Activated CD4-positive, alpha-beta memory T cell treated with anti-CD3 and anti-CD28 coated beads, Interleukin-2, amount 10 ng/mL, durations not matched to agents 7 days and 5 days (primary cell): ENCODE measurements at regions not wholly inside any gene's neighbourhood (a gene's known extent, or its start where the extent isn't known, plus 50 kb on each side); places are given as distances from the start of the nearest gene placed in this dataset.

Experiments used
- CTCF ChIA-PET: fragments of 350-600 bp; sonication (Branson Sonifier 250); formaldehyde crosslinking; loops from one replicate; lab custom pipeline; 2021; ENCODE audit warnings: antibody characterized with exemption, inconsistent platforms; lab: Charles Lee
- POLR2A ChIA-PET: fragments of 350-600 bp; sonication (Branson Sonifier 250); formaldehyde crosslinking; loops from one replicate; lab custom pipeline; 2021; ENCODE audit warnings: antibody characterized with exemption; lab: Charles Lee
- DNase-seq: peaks from one replicate; pipeline ENCODE4 v3.0.0-alpha.2; 2020
- H3K27ac Mint-ChIP-seq: one replicate; pipeline ENCODE4 v1.8.0; 2021; ENCODE audit warnings: mild to moderate bottlenecking, mixed read lengths
- H3K27me3 Mint-ChIP-seq: one replicate; pipeline ENCODE4 v1.8.0; 2021; ENCODE audit warnings: mixed read lengths
- H3K36me3 Mint-ChIP-seq: one replicate; pipeline ENCODE4 v1.8.0; 2021; ENCODE audit warnings: low read depth, mixed read lengths
- H3K4me1 Mint-ChIP-seq: one replicate; pipeline ENCODE4 v1.8.0; 2021; ENCODE audit warnings: mixed read lengths
- H3K4me3 Mint-ChIP-seq: one replicate; pipeline ENCODE4 v1.8.0; 2021; ENCODE audit warnings: mild to moderate bottlenecking, mixed read lengths
- H3K9me3 Mint-ChIP-seq: one replicate; pipeline ENCODE4 v1.8.0; 2021; ENCODE audit warnings: mixed read lengths

DNA sequence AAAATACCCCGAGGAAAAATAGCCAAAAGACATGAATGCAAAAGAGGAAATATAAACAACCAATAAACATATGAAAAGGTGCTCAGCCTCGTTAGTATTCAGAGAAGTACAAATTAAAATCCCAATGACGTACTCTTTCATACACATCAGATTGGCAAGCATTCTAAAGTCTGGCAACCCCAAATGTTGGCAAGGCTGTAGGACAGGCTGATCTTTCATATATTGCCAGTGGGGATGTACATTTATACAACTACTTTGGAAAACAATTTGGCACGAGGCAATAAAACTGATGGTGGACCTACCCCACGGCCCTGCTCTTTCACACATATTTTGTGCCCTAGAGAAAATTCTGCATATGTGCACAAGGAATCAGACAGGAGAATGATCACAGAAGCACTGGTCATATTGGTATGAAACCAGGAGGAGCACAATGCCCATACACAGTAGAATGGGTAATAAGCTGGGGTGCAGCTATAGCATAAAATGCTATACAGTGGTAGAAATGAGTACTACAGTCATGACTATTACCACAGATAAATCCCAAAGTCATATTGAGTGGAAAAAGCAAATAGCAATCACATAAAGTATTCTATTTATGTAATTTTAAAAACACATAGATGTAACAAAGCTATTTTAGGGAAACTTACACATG lies 176.0 kb upstream of the SLC24A5 start:
- ChIA-PET POLR2A (no interaction called here), CTCF (no interaction called here)
- DNase-seq, result no peak
- Mint-ChIP-seq H3K4me1 (no peaks in the 10 kb centered on the region), H3K9me3 (no peaks in the 10 kb centered on the region), H3K36me3 (no peaks in the 10 kb centered on the region), H3K4me3 (no peak overlapping the region), H3K27ac (no peak overlapping the region), H3K27me3 (peaks cover 3% of the 10 kb centered on the region)

DNA sequence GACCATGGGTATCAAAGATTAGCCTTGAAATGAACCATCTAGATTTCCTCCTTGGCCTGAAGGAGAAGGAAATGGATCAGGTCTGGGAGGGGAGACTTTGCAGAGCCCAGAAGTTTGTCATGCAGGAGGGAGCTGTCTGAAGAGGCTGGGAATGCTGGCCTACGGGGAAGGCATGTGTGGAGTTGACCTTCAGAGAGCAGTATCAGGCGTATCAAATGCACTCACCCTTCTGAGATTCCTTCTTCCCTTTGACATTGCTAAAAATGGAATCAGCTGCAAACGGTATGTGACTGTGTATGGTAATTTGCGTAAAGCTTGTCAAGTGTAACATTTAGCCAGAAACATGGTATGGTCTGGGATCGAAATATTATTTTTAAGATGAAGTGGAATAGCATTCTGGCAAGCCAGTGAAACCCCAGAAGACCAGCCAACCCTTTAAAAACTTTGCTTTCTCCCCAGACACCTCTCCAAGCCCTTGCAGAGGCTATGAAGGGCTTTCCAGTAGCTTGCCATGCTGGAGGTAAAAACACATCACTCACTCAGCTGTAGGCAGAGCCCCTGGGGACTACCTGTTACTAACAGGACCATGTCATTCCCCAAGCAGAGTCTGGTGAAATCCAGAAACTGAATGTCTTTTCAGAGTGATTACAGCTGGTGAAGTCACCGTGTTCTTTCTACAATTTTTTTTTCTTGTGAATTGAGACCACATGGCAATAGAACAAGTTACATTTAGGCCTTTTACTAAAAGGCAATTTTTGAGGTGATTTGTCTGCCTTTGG lies 174.7 kb upstream of the SLC24A5 start:
- POLR2A ChIA-PET, result no interaction called here
- H3K4me1 Mint-ChIP-seq, result no peaks in the 10 kb centered on the region

DNA sequence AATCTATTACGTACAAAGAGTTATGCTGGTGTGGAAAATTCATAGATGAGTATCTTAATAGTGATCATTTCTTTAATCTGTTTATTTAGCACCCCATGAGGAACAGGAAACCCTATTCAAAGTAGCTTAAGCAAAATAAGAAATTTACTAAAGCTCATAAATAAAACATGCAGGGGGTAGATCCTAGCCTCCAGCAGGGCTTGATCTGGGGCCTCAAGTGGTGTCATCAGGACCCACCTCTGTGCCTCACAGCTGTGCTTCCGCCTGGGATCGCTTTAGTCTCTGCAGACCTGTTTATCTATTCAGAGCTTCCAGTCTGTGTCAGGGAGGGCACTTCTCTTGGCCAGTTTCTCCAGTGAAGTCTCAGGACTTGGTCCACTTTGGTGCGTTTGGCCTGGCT lies 171.0 kb upstream of the SLC24A5 start:
- CTCF ChIA-PET, result no interaction called here
- Mint-ChIP-seq H3K27ac (no peak overlapping the region), H3K9me3 (no peaks in the 10 kb centered on the region), H3K4me3 (no peak overlapping the region), H3K27me3 (peaks cover 15% of the 10 kb centered on the region), H3K4me1 (no peaks in the 10 kb centered on the region), H3K36me3 (no peaks in the 10 kb centered on the region)
- POLR2A ChIA-PET, result interaction anchor here (1.3 kb wide), 1 partner anchor 10 kb away, joined by 3 read pairs; no protein-coding TSS in a partner anchor
- no peak for DNase-seq

More for the DNA sequence above, 174.7 kb upstream of the SLC24A5 start:
- CTCF ChIA-PET, result no interaction called here
- Mint-ChIP-seq H3K36me3 (no peaks in the 10 kb centered on the region), H3K27me3 (peaks cover 5% of the 10 kb centered on the region), H3K4me3 (no peak overlapping the region), H3K27ac (no peak overlapping the region), H3K9me3 (no peaks in the 10 kb centered on the region)
- DNase-seq, result no peak

DNA sequence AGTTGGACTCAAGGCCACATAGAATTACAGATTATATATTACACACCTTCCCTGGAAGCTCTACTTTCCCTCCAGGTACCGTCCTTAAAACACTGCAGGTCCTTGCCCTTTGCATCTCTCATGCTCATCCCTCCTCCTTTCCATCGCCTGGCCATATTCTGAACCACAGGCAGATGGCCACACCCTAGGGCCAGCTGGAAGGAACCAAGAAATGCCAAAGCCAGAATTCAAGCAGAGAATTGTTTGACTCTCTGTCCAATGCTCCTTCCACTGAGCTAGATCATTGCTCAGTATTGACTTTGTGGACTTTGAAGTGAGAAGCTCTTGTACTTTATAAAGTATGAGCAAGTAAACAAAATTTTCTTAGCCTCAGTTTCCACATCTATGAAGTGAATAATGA lies 170.3 kb upstream of the SLC24A5 start:
- H3K36me3 Mint-ChIP-seq, result no peaks in the 10 kb centered on the region
- ChIA-PET POLR2A (interaction anchor here (1.3 kb wide), 1 partner anchor 9 kb away, joined by 3 read pairs; no protein-coding TSS in a partner anchor), CTCF (no interaction called here)
- DNase-seq, result no peak
- H3K4me3 Mint-ChIP-seq, result no peak overlapping the region
- H3K4me1 Mint-ChIP-seq, result no peaks in the 10 kb centered on the region
- H3K9me3 Mint-ChIP-seq, result no peaks in the 10 kb centered on the region
- H3K27me3 Mint-ChIP-seq, result peaks cover 15% of the 10 kb centered on the region
- H3K27ac Mint-ChIP-seq, result no peak overlapping the region

DNA sequence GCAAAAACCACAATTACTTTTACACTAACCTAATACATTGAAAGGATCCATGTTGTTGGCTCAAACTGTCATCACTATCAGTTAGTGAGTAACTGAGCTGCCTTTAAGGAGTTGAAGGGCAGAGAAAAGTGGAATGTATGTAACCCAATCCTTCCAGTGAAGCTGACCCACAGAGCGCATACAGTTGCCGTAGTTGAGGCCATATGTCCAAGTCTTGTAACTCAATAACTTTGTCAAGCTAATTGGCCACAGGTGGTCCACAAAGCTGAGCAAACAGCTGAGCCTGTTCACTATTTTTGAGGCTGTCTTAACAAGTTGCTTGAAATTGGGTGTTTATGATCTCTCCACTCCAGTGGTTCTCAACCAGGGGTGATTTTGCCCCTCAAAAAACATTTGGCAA lies 169.0 kb upstream of the SLC24A5 start:
- DNase-seq, result no peak
- Mint-ChIP-seq H3K4me3 (no peak overlapping the region), H3K27ac (no peak overlapping the region), H3K4me1 (no peaks in the 10 kb centered on the region), H3K9me3 (no peaks in the 10 kb centered on the region), H3K27me3 (peaks cover 23% of the 10 kb centered on the region), H3K36me3 (no peaks in the 10 kb centered on the region)
- CTCF ChIA-PET, result no interaction called here
- POLR2A ChIA-PET, result no interaction called here

DNA sequence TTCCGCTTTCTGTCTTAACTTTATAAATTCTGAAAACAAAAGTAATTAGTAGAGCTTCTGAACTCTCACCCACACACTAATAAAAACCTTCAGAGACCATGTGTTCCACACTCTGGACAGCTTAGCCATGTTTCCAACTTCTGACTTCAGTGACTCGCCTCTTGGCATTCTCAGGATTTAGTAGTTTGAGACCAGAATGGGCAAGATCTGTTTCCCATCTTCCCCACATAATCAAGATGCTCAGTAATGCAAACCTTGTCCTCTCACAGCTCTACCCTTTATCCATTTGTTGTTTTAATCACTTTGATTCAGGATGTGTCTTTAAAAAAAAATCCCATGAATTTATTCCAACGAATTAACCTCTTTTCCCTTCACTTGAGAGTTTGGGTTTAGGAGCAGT lies 166.6 kb upstream of the SLC24A5 start:
- ChIA-PET POLR2A (no interaction called here), CTCF (no interaction called here)
- H3K27me3 Mint-ChIP-seq, result peaks cover 30% of the 10 kb centered on the region
- no peak for DNase-seq
- H3K9me3 Mint-ChIP-seq, result peaks cover 4% of the 10 kb centered on the region
- no peak overlapping the region for H3K4me3 Mint-ChIP-seq
- H3K27ac Mint-ChIP-seq, result no peak overlapping the region
- H3K36me3 Mint-ChIP-seq, result no peaks in the 10 kb centered on the region
- no peaks in the 10 kb centered on the region for H3K4me1 Mint-ChIP-seq

DNA sequence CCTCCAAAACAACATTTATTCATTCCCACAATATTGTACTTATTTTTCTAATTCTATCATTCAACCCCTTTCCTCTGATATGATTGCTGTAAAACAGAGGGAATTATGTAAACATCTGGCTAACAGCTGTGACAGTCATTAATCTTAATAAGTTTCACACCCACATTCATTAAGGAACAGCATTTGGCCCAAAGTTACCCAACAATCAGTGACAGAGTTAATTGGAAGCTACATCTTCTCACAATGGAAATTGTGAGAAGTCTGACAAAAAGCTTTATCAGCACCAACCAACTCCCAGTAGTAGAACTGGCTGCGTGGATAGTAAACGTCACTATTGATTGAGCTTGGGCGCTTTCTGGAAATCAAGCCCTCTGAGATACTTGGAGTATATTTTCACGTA lies 165.8 kb upstream of the SLC24A5 start:
- ChIA-PET POLR2A (no interaction called here), CTCF (no interaction called here)
- Mint-ChIP-seq H3K4me1 (peaks cover 8% of the 10 kb centered on the region), H3K27me3 (peaks cover 28% of the 10 kb centered on the region), H3K36me3 (no peaks in the 10 kb centered on the region), H3K9me3 (peaks cover 4% of the 10 kb centered on the region), H3K4me3 (no peak overlapping the region), H3K27ac (no peak overlapping the region)
- DNase-seq, result no peak

DNA sequence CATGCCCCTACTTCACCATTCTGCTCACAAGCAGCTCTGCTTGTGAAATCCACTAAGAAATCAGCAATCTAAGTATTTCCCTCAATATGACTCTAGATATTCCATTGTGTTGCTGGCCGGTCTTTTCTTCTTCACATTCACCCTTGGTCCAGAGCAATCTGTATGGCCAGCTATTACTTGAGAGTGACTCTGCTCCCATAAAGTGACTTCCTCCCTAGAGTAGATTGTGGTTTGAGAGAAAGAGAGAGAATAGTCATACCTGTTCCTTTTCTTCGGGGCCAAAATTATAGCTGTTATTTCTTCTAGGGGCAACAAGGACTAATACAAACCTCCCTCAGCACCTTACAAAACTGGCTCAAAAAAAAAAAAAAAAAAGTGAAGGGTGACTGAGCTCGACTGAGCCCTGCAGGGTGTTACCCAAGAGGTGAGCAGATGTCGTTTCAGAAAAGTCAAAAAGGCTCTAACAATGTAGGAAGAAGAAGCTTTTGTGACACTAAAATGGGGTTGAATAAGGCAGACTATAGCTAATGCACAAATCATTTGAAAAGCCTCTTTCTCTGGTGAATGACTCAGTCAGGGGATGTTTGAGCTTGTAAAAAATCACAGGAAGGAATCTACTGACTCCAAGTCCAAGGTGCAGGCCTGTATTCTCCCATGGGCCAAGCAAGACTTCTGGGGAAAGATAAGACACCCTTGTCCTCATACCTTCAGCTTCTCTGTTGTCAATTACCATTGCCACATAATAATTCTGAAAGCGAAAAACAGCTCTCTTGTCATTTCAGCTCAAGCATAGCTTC lies 161.0 kb upstream of the SLC24A5 start:
- no peak overlapping the region for H3K27ac Mint-ChIP-seq
- no peaks in the 10 kb centered on the region for H3K36me3 Mint-ChIP-seq

DNA sequence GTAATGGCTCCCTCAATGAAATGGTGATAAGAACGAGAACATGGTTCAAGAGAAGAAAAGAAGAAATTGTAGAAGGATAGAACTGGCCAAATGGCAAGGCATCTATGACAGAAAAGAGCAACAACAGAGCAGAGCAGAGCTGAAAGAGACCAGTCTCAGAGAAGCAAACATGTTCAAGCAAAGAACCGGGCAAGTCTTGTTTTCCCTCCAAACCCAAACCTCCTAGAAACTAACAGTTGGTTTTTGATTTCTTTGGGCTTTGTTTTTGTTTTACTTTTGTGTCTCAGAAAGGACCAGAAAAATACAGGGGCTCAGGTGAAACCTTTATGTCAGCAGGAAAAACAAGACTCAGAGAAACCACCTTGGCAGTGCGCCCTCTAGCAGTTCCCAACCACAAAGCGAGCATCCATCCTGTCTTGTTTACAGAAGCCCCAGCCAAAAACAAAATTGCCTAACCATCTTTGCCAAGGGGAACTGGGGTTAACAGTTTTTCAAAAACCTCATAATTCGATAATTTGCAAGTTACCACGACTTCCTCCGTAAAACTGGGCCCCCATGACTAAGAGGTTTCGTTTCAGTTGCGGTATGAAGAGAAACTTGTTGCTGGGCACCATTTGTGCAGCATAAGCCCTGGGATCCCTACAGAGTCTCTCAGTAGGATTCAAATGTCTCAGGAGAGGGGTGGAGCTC lies 159.2 kb upstream of the SLC24A5 start:
- DNase-seq, result peak; percentile 50
- CTCF ChIA-PET, result no interaction called here
- POLR2A ChIA-PET, result no interaction called here
- Mint-ChIP-seq H3K4me1 (peaks cover 31% of the 10 kb centered on the region), H3K9me3 (peaks cover 4% of the 10 kb centered on the region), H3K36me3 (no peaks in the 10 kb centered on the region), H3K27ac (peak overlapping the region; percentile 77), H3K4me3 (peak overlapping the region; percentile 50), H3K27me3 (peaks cover 16% of the 10 kb centered on the region)

More for the DNA sequence above, 161.0 kb upstream of the SLC24A5 start:
- H3K4me1 Mint-ChIP-seq, result peaks cover 31% of the 10 kb centered on the region
- peaks cover 18% of the 10 kb centered on the region for H3K27me3 Mint-ChIP-seq
- ChIA-PET CTCF (interaction anchor here (1.1 kb wide), 1 partner anchor 28 kb away, joined by 3 read pairs; no protein-coding TSS in a partner anchor), POLR2A (interaction anchor here (1.4 kb wide), 1 partner anchor 10 kb away, joined by 3 read pairs; no protein-coding TSS in a partner anchor)
- H3K9me3 Mint-ChIP-seq, result peaks cover 4% of the 10 kb centered on the region
- no peak for DNase-seq
- no peak overlapping the region for H3K4me3 Mint-ChIP-seq

DNA sequence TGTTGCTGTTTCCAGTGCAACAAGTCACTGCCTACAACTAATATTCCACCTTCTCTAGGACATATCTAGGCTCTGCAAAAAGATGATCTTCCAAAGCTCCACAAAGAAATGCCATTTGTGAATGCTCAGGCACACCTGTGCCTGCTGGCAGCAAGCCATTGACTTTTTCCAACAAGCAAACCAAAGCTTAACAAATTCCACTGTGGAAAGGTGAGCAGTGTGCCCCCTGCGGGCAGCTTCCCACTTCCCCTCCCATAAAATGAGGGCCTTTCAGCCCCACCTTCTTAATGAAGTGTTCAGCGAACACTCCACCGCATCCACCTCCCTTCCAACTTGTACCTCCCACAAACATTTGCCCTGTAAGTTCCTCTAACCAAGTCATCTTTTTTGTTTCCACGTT lies 157.5 kb upstream of the SLC24A5 start:
- no peak overlapping the region for H3K27ac Mint-ChIP-seq
- CTCF ChIA-PET, result no interaction called here
- DNase-seq, result no peak
- H3K36me3 Mint-ChIP-seq, result no peaks in the 10 kb centered on the region
- H3K4me1 Mint-ChIP-seq, result peaks cover 31% of the 10 kb centered on the region
- H3K4me3 Mint-ChIP-seq, result no peak overlapping the region
- POLR2A ChIA-PET, result no interaction called here
- H3K9me3 Mint-ChIP-seq, result no peaks in the 10 kb centered on the region
- H3K27me3 Mint-ChIP-seq, result peaks cover 12% of the 10 kb centered on the region

DNA sequence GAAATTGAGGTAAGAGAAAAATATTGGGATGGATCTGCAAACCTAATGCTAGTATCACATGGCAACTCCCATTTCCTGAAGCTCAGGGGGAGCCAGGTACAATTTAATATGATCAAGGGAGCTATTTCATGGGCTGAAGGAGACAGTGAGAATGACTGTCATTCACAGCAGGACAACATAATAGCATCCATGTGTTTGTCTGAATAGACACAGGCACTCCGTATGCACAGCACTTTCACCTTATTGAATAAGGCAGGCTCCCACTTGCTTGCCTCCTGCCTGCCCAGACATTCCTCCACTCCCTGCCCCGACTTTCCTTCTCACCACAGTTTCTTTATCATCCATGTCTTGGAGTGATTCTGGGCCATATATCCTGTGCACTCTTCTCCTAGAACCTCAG lies 156.6 kb upstream of the SLC24A5 start:
- CTCF ChIA-PET, result no interaction called here
- no peaks in the 10 kb centered on the region for H3K36me3 Mint-ChIP-seq
- H3K9me3 Mint-ChIP-seq, result no peaks in the 10 kb centered on the region
- H3K4me3 Mint-ChIP-seq, result no peak overlapping the region
- H3K27me3 Mint-ChIP-seq, result peaks cover 15% of the 10 kb centered on the region
- DNase-seq, result no peak
- no peak overlapping the region for H3K27ac Mint-ChIP-seq
- H3K4me1 Mint-ChIP-seq, result peaks cover 31% of the 10 kb centered on the region
- POLR2A ChIA-PET, result no interaction called here

DNA sequence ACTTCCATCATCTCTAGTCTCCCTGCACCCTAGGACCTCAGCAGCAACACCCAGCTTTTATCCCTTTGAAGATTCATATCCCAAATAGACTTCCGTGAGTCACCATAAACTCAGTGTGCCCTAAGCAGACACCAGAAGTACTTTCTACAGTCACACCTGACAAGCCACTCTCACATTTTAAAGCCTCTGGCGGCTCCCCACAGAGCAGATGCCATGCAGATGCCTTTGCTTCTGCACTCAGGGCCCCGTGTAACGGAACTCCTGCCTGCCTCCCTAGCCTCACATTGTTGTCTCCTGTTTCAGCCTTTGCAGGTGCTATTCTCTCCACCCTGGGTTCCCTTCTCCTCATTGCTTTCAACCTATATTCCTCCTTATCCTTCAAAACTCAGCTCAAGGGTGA lies 155.5 kb upstream of the SLC24A5 start:
- H3K27ac Mint-ChIP-seq, result no peak overlapping the region
- peaks cover 21% of the 10 kb centered on the region for H3K4me1 Mint-ChIP-seq
- no peaks in the 10 kb centered on the region for H3K9me3 Mint-ChIP-seq
- ChIA-PET POLR2A (no interaction called here), CTCF (no interaction called here)
- H3K36me3 Mint-ChIP-seq, result no peaks in the 10 kb centered on the region
- no peak for DNase-seq
- peaks cover 15% of the 10 kb centered on the region for H3K27me3 Mint-ChIP-seq
- H3K4me3 Mint-ChIP-seq, result no peak overlapping the region

DNA sequence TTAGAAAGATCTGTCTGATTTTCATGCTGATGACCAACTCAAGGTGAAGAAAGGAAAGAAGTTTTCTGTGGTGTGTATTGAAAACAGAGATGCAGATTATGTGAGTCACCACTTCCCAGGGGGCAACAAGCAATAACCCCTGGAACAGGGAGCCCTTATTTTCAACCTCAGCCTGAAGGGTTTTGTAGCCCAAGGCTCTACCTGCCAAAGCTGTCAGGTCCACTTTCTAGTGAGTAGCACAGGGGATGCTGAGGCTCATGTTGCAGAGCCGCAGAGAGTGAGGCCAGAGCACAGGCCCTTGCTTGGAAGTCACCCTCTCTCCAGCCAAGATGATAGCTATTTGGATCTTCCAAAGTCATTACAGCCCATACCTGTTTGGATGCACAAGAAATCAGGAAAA lies 152.2 kb upstream of the SLC24A5 start:
- POLR2A ChIA-PET, result no interaction called here

More for the DNA sequence above, 152.2 kb upstream of the SLC24A5 start:
- H3K27me3 Mint-ChIP-seq, result peaks cover 14% of the 10 kb centered on the region
- no peak overlapping the region for H3K4me3 Mint-ChIP-seq
- DNase-seq, result no peak
- H3K27ac Mint-ChIP-seq, result no peak overlapping the region
- no peaks in the 10 kb centered on the region for H3K36me3 Mint-ChIP-seq
- CTCF ChIA-PET, result no interaction called here
- H3K9me3 Mint-ChIP-seq, result no peaks in the 10 kb centered on the region
- H3K4me1 Mint-ChIP-seq, result peaks cover under 1% of the 10 kb centered on the region
